ENCODE measurements at regions not wholly inside any gene's neighbourhood (a gene's known extent, or its start where the extent isn't known, plus 50 kb on each side); places are given as distances from the start of the nearest gene placed in this dataset.

DNA sequence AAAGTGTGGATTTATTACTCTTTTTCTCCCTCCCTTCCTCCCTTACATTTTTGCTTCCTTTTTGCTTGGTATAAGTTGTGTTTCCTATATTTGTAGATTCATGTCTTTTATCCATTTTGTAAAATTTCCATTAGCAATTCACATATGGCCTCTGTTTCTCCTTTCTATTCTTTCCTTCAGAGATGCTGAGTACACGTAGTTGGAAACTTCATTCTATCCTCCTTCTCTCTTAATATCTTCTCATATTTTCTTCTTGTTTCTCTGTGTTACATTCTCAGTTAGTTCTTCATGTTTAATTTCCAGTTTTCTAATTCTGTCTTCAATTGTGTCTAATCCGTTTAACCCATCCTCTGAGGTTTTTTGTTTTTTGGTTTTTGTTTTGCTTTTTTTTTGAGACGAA lies 188.9 kb downstream of the ZIC5 start:
- Histone ChIP-seq H3K4me2 (replicated peaks; ENCODE audit: extremely low read depth, low read length, poor library complexity, severe bottlenecking) (no peak overlapping the region), H3K4me1 (ENCODE audit: control insufficient read depth in 1 of 2, insufficient read depth in 2 of 2, low read length in 2 of 2) (no peaks in the 10 kb centered on the region), H3K9me3 (replicated peaks in 1 of 2; ENCODE audit: control insufficient read depth in 1 of 2, insufficient read depth in 1 of 2, low read length in 2 of 2) (peaks cover 0 to 27% of the 10 kb centered on the region in 2 donors), H3K79me2 (ENCODE audit: insufficient read depth, low read length) (no peaks in the 10 kb centered on the region), H3K4me3 (replicated peaks in 1 of 3; ENCODE audit: low read depth in 2 of 3, low read length in 3 of 3) (no peak overlapping the region), H3K27me3 (ENCODE audit: control insufficient read depth in 2 of 2, insufficient read depth in 2 of 2, low read length in 2 of 2) (no peaks in the 10 kb centered on the region), H3K9ac (ENCODE audit: insufficient read depth, low read length, poor library complexity, severe bottlenecking) (no peak overlapping the region), H3K27ac (ENCODE audit: low read depth in 1 of 2, low read length in 2 of 2) (no peak overlapping the region), H3K36me3 (replicated peaks in 1 of 2; ENCODE audit: control insufficient read depth in 1 of 2, insufficient read depth in 2 of 2, low read length in 2 of 2) (no peaks in the 10 kb centered on the region), H2AFZ (ENCODE audit: insufficient read depth, low read depth, low read length, poor library complexity, severe bottlenecking) (no peak overlapping the region), H4K20me1 (ENCODE audit: insufficient read depth, low read length) (no peaks in the 10 kb centered on the region)
- intact Hi-C loops (cut with micrococcal nuclease): no loop called here
- WGBS (ENCODE audit: insufficient coverage): 100% methylated on average over 1 of the region's 3 CpGs
- Mint-ChIP-seq H3K4me1 (no peaks in the 10 kb centered on the region), H3K9me3 (peaks cover 13 to 22% (median 17%) of the 10 kb centered on the region in 7 donors), H3K27ac (no peak overlapping the region), H3K4me3 (no peak overlapping the region), H3K36me3 (no peaks in the 10 kb centered on the region), H3K27me3 (ENCODE audit: low read depth in 3 of 3) (peaks cover 0 to 5% (median 0%) of the 10 kb centered on the region in 3 donors)
- TF ChIP-seq CTCF (IDR thresholded peaks at IDR 0.05): no peak
- no peak for DNase-seq

DNA sequence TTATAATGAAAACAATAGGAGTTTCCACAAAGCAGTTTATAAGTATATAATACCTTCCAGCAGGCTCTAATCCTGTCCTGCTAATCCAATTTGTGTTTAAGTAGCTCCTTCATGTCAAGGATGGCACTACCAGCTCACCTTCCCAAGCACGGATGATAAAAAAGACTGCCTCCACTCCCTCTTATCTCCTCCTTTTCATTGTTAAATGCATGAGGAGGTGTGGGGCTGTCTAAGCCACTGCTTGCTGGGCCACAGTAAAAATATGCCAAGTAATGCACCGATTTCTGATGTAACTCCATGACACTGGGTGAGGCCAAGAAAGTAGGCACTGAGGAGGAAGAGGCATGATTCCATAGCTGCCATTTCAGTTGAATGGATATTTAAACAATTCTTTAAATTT lies 193.1 kb downstream of the ZIC5 start:
- Histone ChIP-seq H3K36me3 (replicated peaks in 1 of 2; ENCODE audit: control insufficient read depth in 1 of 2, insufficient read depth in 2 of 2, low read length in 2 of 2) (no peaks in the 10 kb centered on the region), H3K4me1 (ENCODE audit: control insufficient read depth in 1 of 2, insufficient read depth in 2 of 2, low read length in 2 of 2) (no peaks in the 10 kb centered on the region), H3K27ac (ENCODE audit: low read depth in 1 of 2, low read length in 2 of 2) (no peak overlapping the region), H3K27me3 (ENCODE audit: control insufficient read depth in 2 of 2, insufficient read depth in 2 of 2, low read length in 2 of 2) (no peaks in the 10 kb centered on the region), H2AFZ (ENCODE audit: insufficient read depth, low read depth, low read length, poor library complexity, severe bottlenecking) (no peak overlapping the region), H3K4me3 (replicated peaks in 1 of 3; ENCODE audit: low read depth in 2 of 3, low read length in 3 of 3) (no peak overlapping the region), H3K9ac (ENCODE audit: insufficient read depth, low read length, poor library complexity, severe bottlenecking) (no peak overlapping the region), H3K79me2 (ENCODE audit: insufficient read depth, low read length) (no peaks in the 10 kb centered on the region), H3K4me2 (replicated peaks; ENCODE audit: extremely low read depth, low read length, poor library complexity, severe bottlenecking) (no peak overlapping the region), H3K9me3 (replicated peaks in 1 of 2; ENCODE audit: control insufficient read depth in 1 of 2, insufficient read depth in 1 of 2, low read length in 2 of 2) (peaks cover 0 to 14% of the 10 kb centered on the region in 2 donors), H4K20me1 (ENCODE audit: insufficient read depth, low read length) (no peaks in the 10 kb centered on the region)
- no peaks in the 10 kb centered on the region for H3K36me3 Mint-ChIP-seq
- no peaks in the 10 kb centered on the region for H3K4me1 Mint-ChIP-seq
- intact Hi-C loops (cut with micrococcal nuclease): no loop called here
- peaks cover 0 to 2% (median 1%) of the 10 kb centered on the region in 3 donors for H3K27me3 Mint-ChIP-seq (ENCODE audit: low read depth in 3 of 3)
- no peak for DNase-seq
- no peak overlapping the region for H3K4me3 Mint-ChIP-seq
- no CpG with 5 or more reads among the region's 2 CpGs for WGBS (ENCODE audit: insufficient coverage)
- no peak for TF ChIP-seq CTCF (IDR thresholded peaks at IDR 0.05)
- H3K9me3 Mint-ChIP-seq: peaks cover 7 to 12% (median 10%) of the 10 kb centered on the region in 7 donors
- no peak overlapping the region for H3K27ac Mint-ChIP-seq
